ENCODE measurements at regions not wholly inside any gene's neighbourhood (a gene's known extent, or its start where the extent isn't known, plus 50 kb on each side); places are given as distances from the start of the nearest gene placed in this dataset.

GRCh38 chr7:57370066-57370738 is 79.8 kb upstream of the ZNF716 start:
- CTCF ChIA-PET: no interaction called here
- Mint-ChIP-seq H3K27ac (ENCODE audit: unreplicated experiment) (no peak overlapping the region), H3K36me3 (ENCODE audit: insufficient read depth, unreplicated experiment) (peaks cover 6% of the 10 kb centered on the region), H3K4me1 (ENCODE audit: low read depth, unreplicated experiment) (no peaks in the 10 kb centered on the region), H3K9me3 (ENCODE audit: low read depth, unreplicated experiment) (peaks cover 38% of the 10 kb centered on the region), H3K27me3 (ENCODE audit: unreplicated experiment) (no peaks in the 10 kb centered on the region), H3K4me3 (ENCODE audit: low read depth, unreplicated experiment) (no peak overlapping the region)
- BruUV-seq (replicated peaks): no TSS peak
- intact Hi-C loops (cut with micrococcal nuclease; ENCODE audit: unreplicated experiment): no loop called here
- no peak for TF ChIP-seq CTCF (IDR thresholded peaks at IDR 0.05; ENCODE audit: unreplicated experiment)
- no peak for DNase-seq

- BruUV-seq (replicated peaks): no TSS peak
- CTCF ChIA-PET: no interaction called here
- no peaks in the 10 kb centered on the region for H3K27me3 Mint-ChIP-seq (ENCODE audit: unreplicated experiment)
- no peak overlapping the region for H3K27ac Mint-ChIP-seq (ENCODE audit: unreplicated experiment)
- intact Hi-C loops (cut with micrococcal nuclease; ENCODE audit: unreplicated experiment): no loop called here
- H3K4me1 Mint-ChIP-seq (ENCODE audit: low read depth, unreplicated experiment): no peaks in the 10 kb centered on the region
- H3K9me3 Mint-ChIP-seq (ENCODE audit: low read depth, unreplicated experiment): peaks cover 38% of the 10 kb centered on the region
- no peak for DNase-seq
- no peak for TF ChIP-seq CTCF (IDR thresholded peaks at IDR 0.05; ENCODE audit: unreplicated experiment)
- no peak overlapping the region for H3K4me3 Mint-ChIP-seq (ENCODE audit: low read depth, unreplicated experiment)
- H3K36me3 Mint-ChIP-seq (ENCODE audit: insufficient read depth, unreplicated experiment): peaks cover 6% of the 10 kb centered on the region
Observed at GRCh38 chr7:57370739-57371098, 79.3 kb upstream of the ZNF716 start.

GRCh38 chr7:57375783-57376182 is 74.2 kb upstream of the ZNF716 start:
- no peak for DNase-seq
- BruUV-seq (replicated peaks): no TSS peak
- Mint-ChIP-seq H3K36me3 (ENCODE audit: insufficient read depth, unreplicated experiment) (no peaks in the 10 kb centered on the region), H3K9me3 (ENCODE audit: low read depth, unreplicated experiment) (peaks cover 24% of the 10 kb centered on the region), H3K4me1 (ENCODE audit: low read depth, unreplicated experiment) (no peaks in the 10 kb centered on the region), H3K4me3 (ENCODE audit: low read depth, unreplicated experiment) (no peak overlapping the region), H3K27ac (ENCODE audit: unreplicated experiment) (no peak overlapping the region), H3K27me3 (ENCODE audit: unreplicated experiment) (no peaks in the 10 kb centered on the region)
- CTCF ChIA-PET: no interaction called here
- no peak for TF ChIP-seq CTCF (IDR thresholded peaks at IDR 0.05; ENCODE audit: unreplicated experiment)
- intact Hi-C loops (cut with micrococcal nuclease; ENCODE audit: unreplicated experiment): no loop called here

GRCh38 chr7:57381581-57381980 is 68.4 kb upstream of the ZNF716 start:
- Mint-ChIP-seq H3K36me3 (ENCODE audit: insufficient read depth, unreplicated experiment) (no peaks in the 10 kb centered on the region), H3K27ac (ENCODE audit: unreplicated experiment) (no peak overlapping the region), H3K27me3 (ENCODE audit: unreplicated experiment) (no peaks in the 10 kb centered on the region), H3K4me1 (ENCODE audit: low read depth, unreplicated experiment) (no peaks in the 10 kb centered on the region), H3K9me3 (ENCODE audit: low read depth, unreplicated experiment) (peaks cover 24% of the 10 kb centered on the region), H3K4me3 (ENCODE audit: low read depth, unreplicated experiment) (no peak overlapping the region)
- no TSS peak for BruUV-seq (replicated peaks)
- no peak for TF ChIP-seq CTCF (IDR thresholded peaks at IDR 0.05; ENCODE audit: unreplicated experiment)
- intact Hi-C loops (cut with micrococcal nuclease; ENCODE audit: unreplicated experiment): no loop called here
- DNase-seq: no peak
- CTCF ChIA-PET: no interaction called here
